HL-60 (cell line): ENCODE measurements at regions not wholly inside any gene's neighbourhood (a gene's known extent, or its start where the extent isn't known, plus 50 kb on each side); places are given as distances from the start of the nearest gene placed in this dataset.

Source experiments
- DNase-seq, 2 experiments: peaks; one replicate each; pipeline ENCODE4 v3.0.0-alpha.2; 2010 to 2020; ENCODE audit warnings: low read depth in 1 of 2, low spot score in 1 of 2
- H3K27ac ChIP-seq: fragments of 250-450 bp; sonication (Bioruptor Pico); replicated peaks from 2 replicates; pipeline ENCODE4 v1.5.1; 2020; ENCODE audit warnings: mild to moderate bottlenecking, moderate library complexity
- H3K27me3 ChIP-seq: fragments of 250-450 bp; sonication (Bioruptor Pico); 2 replicates; pipeline ENCODE4 v1.5.1; 2021; ENCODE audit warnings: mild to moderate bottlenecking, moderate library complexity; ENCODE audit not compliant: insufficient read depth, poor library complexity, severe bottlenecking
- H3K4me3 ChIP-seq: replicated peaks from 2 replicates; pipeline ENCODE4 v1.5.1; 2011; ENCODE audit warnings: mild to moderate bottlenecking, control low read depth, low read length; ENCODE audit not compliant: insufficient read depth
- GABPA ChIP-seq: IDR thresholded peaks from 2 replicates; pipeline ENCODE4 v1.6.1; 2012; ENCODE audit warnings: low read depth
- POLR2AphosphoS5 ChIP-seq: IDR thresholded peaks from 2 replicates; pipeline ENCODE4 v1.6.1; 2012; ENCODE audit warnings: low read depth
- SPI1 ChIP-seq: IDR thresholded peaks from 2 replicates; pipeline ENCODE4 v1.6.1; 2012; ENCODE audit warnings: low read depth, mild to moderate bottlenecking, borderline replicate concordance
- TF ChIP-seq, protein P1 (sequence below): IDR thresholded peaks from 2 replicates; pipeline ENCODE4 v1.6.1; 2012; ENCODE audit warnings: low read depth; ENCODE audit not compliant: insufficient replicate concordance
- TF ChIP-seq, protein P2 (sequence below): IDR thresholded peaks from one replicate; pipeline ENCODE4 v1.5.1; 2011; ENCODE audit warnings: low read length, control low read depth, inconsistent platforms; ENCODE audit not compliant: insufficient read depth

DNA sequence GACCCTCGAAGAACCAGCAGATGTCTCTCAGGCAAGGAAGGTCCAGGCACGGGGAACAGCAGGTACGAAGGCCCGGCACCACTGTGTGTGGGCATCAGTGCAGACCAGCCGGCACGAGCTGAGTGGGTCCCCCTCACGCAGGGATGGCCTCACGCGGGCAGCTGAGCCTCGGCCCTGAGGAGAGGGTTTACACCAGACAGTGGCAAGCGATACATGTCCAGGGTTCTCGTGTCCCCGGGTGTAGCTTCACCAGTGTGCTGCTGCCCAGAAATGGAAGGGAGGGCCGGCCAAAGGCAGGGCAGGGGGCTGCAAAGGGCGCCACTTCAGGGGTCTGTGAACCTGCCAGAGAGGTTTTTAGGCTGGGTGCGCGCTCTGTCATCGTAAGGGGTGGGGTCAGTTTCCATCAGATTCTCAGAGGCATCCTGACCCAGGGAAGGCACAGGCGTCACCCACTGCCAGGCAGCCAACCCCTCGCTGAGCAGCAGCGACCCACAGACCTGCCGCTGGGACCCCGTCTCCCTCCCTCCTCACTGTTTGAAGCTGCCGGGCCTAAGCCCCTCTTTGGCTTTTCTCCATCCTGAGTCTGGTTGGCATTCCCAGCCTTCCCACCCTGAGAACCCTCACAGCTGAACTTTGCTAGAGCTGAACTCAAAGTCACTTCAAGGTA lies 107.0 kb downstream of the CPZ start:
- Histone ChIP-seq H3K27ac (no peak overlapping the region), H3K27me3 (no peaks in the 10 kb centered on the region), H3K4me3 (no peak overlapping the region)
- TF ChIP-seq GABPA, result no peak
- no peak for TF ChIP-seq SPI1
- TF ChIP-seq, protein P1, sequence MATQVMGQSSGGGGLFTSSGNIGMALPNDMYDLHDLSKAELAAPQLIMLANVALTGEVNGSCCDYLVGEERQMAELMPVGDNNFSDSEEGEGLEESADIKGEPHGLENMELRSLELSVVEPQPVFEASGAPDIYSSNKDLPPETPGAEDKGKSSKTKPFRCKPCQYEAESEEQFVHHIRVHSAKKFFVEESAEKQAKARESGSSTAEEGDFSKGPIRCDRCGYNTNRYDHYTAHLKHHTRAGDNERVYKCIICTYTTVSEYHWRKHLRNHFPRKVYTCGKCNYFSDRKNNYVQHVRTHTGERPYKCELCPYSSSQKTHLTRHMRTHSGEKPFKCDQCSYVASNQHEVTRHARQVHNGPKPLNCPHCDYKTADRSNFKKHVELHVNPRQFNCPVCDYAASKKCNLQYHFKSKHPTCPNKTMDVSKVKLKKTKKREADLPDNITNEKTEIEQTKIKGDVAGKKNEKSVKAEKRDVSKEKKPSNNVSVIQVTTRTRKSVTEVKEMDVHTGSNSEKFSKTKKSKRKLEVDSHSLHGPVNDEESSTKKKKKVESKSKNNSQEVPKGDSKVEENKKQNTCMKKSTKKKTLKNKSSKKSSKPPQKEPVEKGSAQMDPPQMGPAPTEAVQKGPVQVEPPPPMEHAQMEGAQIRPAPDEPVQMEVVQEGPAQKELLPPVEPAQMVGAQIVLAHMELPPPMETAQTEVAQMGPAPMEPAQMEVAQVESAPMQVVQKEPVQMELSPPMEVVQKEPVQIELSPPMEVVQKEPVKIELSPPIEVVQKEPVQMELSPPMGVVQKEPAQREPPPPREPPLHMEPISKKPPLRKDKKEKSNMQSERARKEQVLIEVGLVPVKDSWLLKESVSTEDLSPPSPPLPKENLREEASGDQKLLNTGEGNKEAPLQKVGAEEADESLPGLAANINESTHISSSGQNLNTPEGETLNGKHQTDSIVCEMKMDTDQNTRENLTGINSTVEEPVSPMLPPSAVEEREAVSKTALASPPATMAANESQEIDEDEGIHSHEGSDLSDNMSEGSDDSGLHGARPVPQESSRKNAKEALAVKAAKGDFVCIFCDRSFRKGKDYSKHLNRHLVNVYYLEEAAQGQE, result no peak
- TF ChIP-seq POLR2AphosphoS5, result no peak
- TF ChIP-seq, protein P2, sequence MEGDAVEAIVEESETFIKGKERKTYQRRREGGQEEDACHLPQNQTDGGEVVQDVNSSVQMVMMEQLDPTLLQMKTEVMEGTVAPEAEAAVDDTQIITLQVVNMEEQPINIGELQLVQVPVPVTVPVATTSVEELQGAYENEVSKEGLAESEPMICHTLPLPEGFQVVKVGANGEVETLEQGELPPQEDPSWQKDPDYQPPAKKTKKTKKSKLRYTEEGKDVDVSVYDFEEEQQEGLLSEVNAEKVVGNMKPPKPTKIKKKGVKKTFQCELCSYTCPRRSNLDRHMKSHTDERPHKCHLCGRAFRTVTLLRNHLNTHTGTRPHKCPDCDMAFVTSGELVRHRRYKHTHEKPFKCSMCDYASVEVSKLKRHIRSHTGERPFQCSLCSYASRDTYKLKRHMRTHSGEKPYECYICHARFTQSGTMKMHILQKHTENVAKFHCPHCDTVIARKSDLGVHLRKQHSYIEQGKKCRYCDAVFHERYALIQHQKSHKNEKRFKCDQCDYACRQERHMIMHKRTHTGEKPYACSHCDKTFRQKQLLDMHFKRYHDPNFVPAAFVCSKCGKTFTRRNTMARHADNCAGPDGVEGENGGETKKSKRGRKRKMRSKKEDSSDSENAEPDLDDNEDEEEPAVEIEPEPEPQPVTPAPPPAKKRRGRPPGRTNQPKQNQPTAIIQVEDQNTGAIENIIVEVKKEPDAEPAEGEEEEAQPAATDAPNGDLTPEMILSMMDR, result no peak
- DNase-seq, result no peak

DNA sequence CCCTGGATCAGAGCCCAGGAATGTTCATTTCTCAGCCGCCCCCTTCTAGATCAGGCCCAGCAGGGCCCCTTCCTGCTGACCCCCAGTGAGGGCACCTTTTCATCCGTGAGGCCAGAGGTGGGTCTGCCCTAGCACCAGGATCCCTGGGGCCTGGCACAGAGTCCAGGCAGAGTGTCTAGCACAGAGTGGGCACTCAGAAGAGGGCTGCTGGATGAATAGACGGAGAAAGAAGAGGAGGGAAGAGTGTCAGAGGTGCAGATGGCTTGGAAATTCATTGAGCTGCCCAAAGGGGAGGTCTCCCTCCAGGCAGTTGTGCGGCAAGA lies 106.5 kb downstream of the CPZ start:
- no peak for DNase-seq
- Histone ChIP-seq H3K27me3 (no peaks in the 10 kb centered on the region), H3K27ac (no peak overlapping the region), H3K4me3 (no peak overlapping the region)
- no peak for TF ChIP-seq POLR2AphosphoS5
- no peak for TF ChIP-seq GABPA
- TF ChIP-seq, protein P2, result no peak
- TF ChIP-seq, protein P1, result no peak
- TF ChIP-seq SPI1, result no peak

DNA sequence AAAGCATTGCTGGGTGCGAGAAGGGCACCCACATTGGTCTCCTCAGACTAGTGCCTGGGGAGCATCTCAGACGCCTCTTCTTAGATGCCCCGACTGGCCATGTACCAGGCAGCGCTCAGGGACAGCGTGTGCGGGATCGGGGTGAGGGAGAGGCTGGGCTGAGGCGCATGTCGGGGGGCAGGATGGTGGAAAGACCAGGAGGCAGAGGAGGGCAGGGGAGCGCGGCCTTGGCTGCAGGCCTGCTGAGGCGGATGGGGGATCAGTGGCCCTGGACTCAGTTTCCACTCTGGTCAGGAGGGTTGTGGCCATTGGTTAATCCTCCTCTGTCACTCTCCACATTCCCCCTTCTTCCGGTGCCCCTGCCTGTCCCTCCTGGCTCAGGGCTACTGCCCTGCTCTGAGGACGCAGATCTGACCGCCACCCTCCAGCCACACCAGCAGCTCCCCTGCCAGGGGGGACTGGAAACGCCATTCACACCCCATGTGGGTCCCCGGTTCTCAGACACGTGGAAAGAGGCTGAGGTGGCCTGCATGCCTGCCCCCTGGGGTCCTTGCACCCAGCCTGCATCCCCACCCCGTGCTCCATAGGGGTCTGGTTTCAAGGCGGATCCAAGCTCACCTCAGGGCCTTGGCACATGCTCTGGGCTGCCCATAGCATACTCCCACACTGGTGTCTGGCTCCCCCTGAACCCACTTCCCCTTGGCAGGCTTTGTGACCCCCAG lies 105.9 kb downstream of the CPZ start:
- no peak for DNase-seq
- no peak overlapping the region for H3K4me3 ChIP-seq
- no peak overlapping the region for H3K27ac ChIP-seq
- TF ChIP-seq SPI1 (no peak), POLR2AphosphoS5 (no peak), GABPA (no peak)
- TF ChIP-seq, protein P1, result no peak
- TF ChIP-seq, protein P2, result no peak
- H3K27me3 ChIP-seq, result no peaks in the 10 kb centered on the region
